Kidney (tissue), 13 donors: ENCODE measurements at regions not wholly inside any gene's neighbourhood (a gene's known extent, or its start where the extent isn't known, plus 50 kb on each side); places are given as distances from the start of the nearest gene placed in this dataset.

ENCODE experiments used
- DNase-seq, 5 donors: peaks; one replicate each; pipeline ENCODE4 v3.0.0-alpha.2; 2013 to 2020
- FAIRE-seq: peaks from 2 replicates; lab custom pipeline; 2012; peaks lifted over from hg19 to GRCh38; lab: Jason Lieb, UNC
- H3K27ac ChIP-seq, 2 donors: one replicate each; pipeline ENCODE4 v1.7.0; 2013; ENCODE audit warnings: low read depth in 2 of 2, low read length in 2 of 2, inconsistent platforms in 1 of 2
- H3K27me3 ChIP-seq: one replicate; pipeline ENCODE4 v1.7.1; 2013; ENCODE audit warnings: low read length, inconsistent platforms; ENCODE audit not compliant: control insufficient read depth, insufficient read depth
- H3K36me3 ChIP-seq, 3 donors: one replicate each; pipeline versions ENCODE4 v1.7.0 to v1.7.1; 2013; ENCODE audit warnings: low read length in 3 of 3, control low read depth in 1 of 3, inconsistent platforms in 1 of 3; ENCODE audit not compliant: insufficient read depth in 3 of 3, control insufficient read depth in 2 of 3
- H3K4me1 ChIP-seq, 3 donors: one replicate each; pipeline versions ENCODE4 v1.7.0 to v1.7.1; 2013; ENCODE audit warnings: low read length in 3 of 3, inconsistent platforms in 1 of 3, low read depth in 1 of 3; ENCODE audit not compliant: control insufficient read depth in 2 of 3, insufficient read depth in 2 of 3
- H3K4me3 ChIP-seq, 3 donors: one replicate each; pipeline versions ENCODE4 v1.7.0 to v1.8.1; 2013; ENCODE audit warnings: low read length in 3 of 3, control low read depth in 1 of 3, inconsistent platforms in 1 of 3
- H3K9ac ChIP-seq, 3 donors: one replicate each; pipeline versions ENCODE4 v1.7.0 to v1.7.1; 2013; ENCODE audit warnings: low read length in 3 of 3, control low read depth in 1 of 3, inconsistent platforms in 1 of 3
- H3K9me3 ChIP-seq, 3 donors: one replicate each; pipeline versions ENCODE4 v1.7.0 to v1.7.1; 2013; ENCODE audit warnings: low read length in 3 of 3, control low read depth in 1 of 3, inconsistent platforms in 1 of 3; ENCODE audit not compliant: control insufficient read depth in 2 of 3, insufficient read depth in 1 of 3
- CTCF ChIP-seq: IDR thresholded peaks from 3 replicates; pipeline ENCODE4 v1.5.1; 2012; ENCODE audit warnings: mild to moderate bottlenecking, moderate library complexity, borderline replicate concordance; ENCODE audit not compliant: insufficient read depth; ENCODE audit errors: extremely low read depth
- intact Hi-C: fragments of 100-400 bp; cut with DNase I; formaldehyde crosslinking; loops from one replicate; pipeline ENCODE4 v1.11.1; 2022
- donor health status: control.
- donor health status: control.
- donor health status: control.
- donor health status: control.
- donor health status: control.
- donor health status: DM: yes; HTN: yes; CAD: no.
- donor health status: Normal renal cell carcinoma (clear cell type).

GRCh38 chr1:48048064-48048463, 50.9 kb upstream of the TRABD2B start:
- Histone ChIP-seq H3K9ac (no peak overlapping the region), H3K27ac (no peak overlapping the region), H3K4me1 (peaks cover 0 to 8% (median 0%) of the 10 kb centered on the region in 3 donors), H3K4me3 (no peak overlapping the region), H3K27me3 (no peaks in the 10 kb centered on the region), H3K9me3 (no peaks in the 10 kb centered on the region), H3K36me3 (no peaks in the 10 kb centered on the region)
- FAIRE-seq (no peak), DNase-seq (no peak)
- intact Hi-C loops = no loop called here
- no peak for TF ChIP-seq CTCF

- no peaks in the 10 kb centered on the region for H3K4me1 ChIP-seq
Observed at GRCh38 chr1:48047116-48047515, 49.9 kb upstream of the TRABD2B start.

More at GRCh38 chr1:48047116-48047515, 49.9 kb upstream of the TRABD2B start:
- intact Hi-C loops = no loop called here
- no peak for TF ChIP-seq CTCF
- Histone ChIP-seq H3K27ac (no peak overlapping the region), H3K27me3 (no peaks in the 10 kb centered on the region), H3K9ac (no peak overlapping the region), H3K36me3 (no peaks in the 10 kb centered on the region), H3K9me3 (no peaks in the 10 kb centered on the region), H3K4me3 (no peak overlapping the region)
- DNase-seq (no peak), FAIRE-seq (no peak)
